H9 (cell line): ENCODE measurements at regions not wholly inside any gene's neighbourhood (a gene's known extent, or its start where the extent isn't known, plus 50 kb on each side); places are given as distances from the start of the nearest gene placed in this dataset.

Experiments used
- DNase-seq: peaks from one replicate; pipeline ENCODE4 v3.0.0-alpha.2; 2017
- H2AFZ ChIP-seq: one replicate; pipeline ENCODE4 v1.6.1; 2013; ENCODE audit warnings: mild to moderate bottlenecking, low read length, control low read depth, moderate library complexity
- H2AK5ac ChIP-seq: 2 replicates; pipeline ENCODE4 v1.6.1; 2013; ENCODE audit warnings: low read length, control low read depth, mixed read lengths; ENCODE audit not compliant: insufficient read length
- H2BK120ac ChIP-seq: one replicate; pipeline ENCODE4 v1.6.1; 2013; ENCODE audit warnings: low read depth, mild to moderate bottlenecking, low read length, control low read depth, inconsistent platforms; ENCODE audit not compliant: poor library complexity, severe bottlenecking
- H2BK12ac ChIP-seq: 2 replicates; pipeline ENCODE4 v1.6.1; 2013; ENCODE audit warnings: low read length, control low read depth, mixed read lengths, low read depth; ENCODE audit not compliant: insufficient read length
- H2BK15ac ChIP-seq: 2 replicates; pipeline ENCODE4 v1.6.1; 2013; ENCODE audit warnings: low read depth, low read length, control low read depth
- H2BK20ac ChIP-seq: one replicate; pipeline ENCODE4 v1.6.1; 2013; ENCODE audit warnings: low read depth, mild to moderate bottlenecking, low read length, control low read depth, inconsistent platforms; ENCODE audit not compliant: poor library complexity, severe bottlenecking
- H2BK5ac ChIP-seq: 2 replicates; pipeline ENCODE4 v1.6.1; 2013; ENCODE audit warnings: low read length, control low read depth, mixed read lengths; ENCODE audit not compliant: insufficient read length
- H3K14ac ChIP-seq: 2 replicates; pipeline ENCODE4 v1.6.1; 2013; ENCODE audit warnings: low read length, control low read depth; ENCODE audit not compliant: insufficient read depth
- H3K18ac ChIP-seq: 2 replicates; pipeline ENCODE4 v1.6.1; 2013; ENCODE audit warnings: low read depth, mild to moderate bottlenecking, mixed read lengths, low read length, control low read depth; ENCODE audit not compliant: insufficient read length
- H3K23ac ChIP-seq: 2 replicates; pipeline ENCODE4 v1.6.1; 2013; ENCODE audit warnings: low read length, control low read depth, mixed read lengths, low read depth; ENCODE audit not compliant: insufficient read length
- H3K23me2 ChIP-seq: 2 replicates; pipeline ENCODE4 v1.6.1; 2013; ENCODE audit warnings: low read depth, mild to moderate bottlenecking, mixed read lengths, low read length, control low read depth; ENCODE audit not compliant: insufficient read length, poor library complexity, severe bottlenecking
- H3K27ac ChIP-seq: 2 replicates; pipeline ENCODE4 v1.5.1; 2013; ENCODE audit warnings: low read length, control low read depth, mixed read lengths, low read depth; ENCODE audit not compliant: insufficient read length
- H3K27me3 ChIP-seq: 2 replicates; pipeline ENCODE4 v1.6.1; 2013; ENCODE audit warnings: low read length, control low read depth, inconsistent platforms; ENCODE audit not compliant: insufficient read depth
- H3K4ac ChIP-seq: 2 replicates; pipeline ENCODE4 v1.6.1; 2013; ENCODE audit warnings: low read depth, mild to moderate bottlenecking, control low read depth, inconsistent platforms, low read length, moderate library complexity
- H3K4me1 ChIP-seq: 2 replicates; pipeline ENCODE4 v1.6.1; 2013; ENCODE audit warnings: low read length, control low read depth, inconsistent platforms; ENCODE audit not compliant: insufficient read depth
- H3K4me2 ChIP-seq: 2 replicates; pipeline ENCODE4 v1.6.1; 2013; ENCODE audit warnings: low read length, control low read depth, mixed read lengths; ENCODE audit not compliant: insufficient read length, insufficient read depth
- H3K56ac ChIP-seq: 2 replicates; pipeline ENCODE4 v1.6.1; 2013; ENCODE audit warnings: low read depth, mild to moderate bottlenecking, mixed read lengths, low read length, control low read depth; ENCODE audit not compliant: insufficient read length
- H3K79me1 ChIP-seq: 2 replicates; pipeline ENCODE4 v1.6.1; 2013; ENCODE audit warnings: low read depth, mild to moderate bottlenecking, moderate library complexity, low read length, control low read depth, inconsistent platforms; ENCODE audit not compliant: insufficient read depth, poor library complexity, severe bottlenecking
- H3K79me2 ChIP-seq: 2 replicates; pipeline ENCODE4 v1.6.1; 2013; ENCODE audit warnings: low read length, control low read depth, inconsistent platforms; ENCODE audit not compliant: insufficient read depth
- H3K9ac ChIP-seq: 2 replicates; pipeline ENCODE4 v1.6.1; 2013; ENCODE audit warnings: low read length, control low read depth, mixed read lengths; ENCODE audit not compliant: insufficient read length; ENCODE audit errors: extremely low read depth
- H3K9me3 ChIP-seq: one replicate; pipeline ENCODE4 v1.6.1; 2013; ENCODE audit warnings: low read depth, low read length, inconsistent platforms; ENCODE audit not compliant: control insufficient read depth
- H3T11ph ChIP-seq: one replicate; pipeline ENCODE4 v1.6.1; 2013; ENCODE audit warnings: mild to moderate bottlenecking, low read length, control low read depth, inconsistent platforms
- H4K20me1 ChIP-seq: one replicate; pipeline ENCODE4 v1.6.1; 2013; ENCODE audit not compliant: control insufficient read depth, insufficient read length, insufficient read depth
- H4K5ac ChIP-seq: 2 replicates; pipeline ENCODE4 v1.6.1; 2013; ENCODE audit warnings: low read depth, mild to moderate bottlenecking, mixed read lengths, low read length, control low read depth; ENCODE audit not compliant: insufficient read length
- H4K8ac ChIP-seq: replicated peaks from 2 replicates; pipeline ENCODE4 v1.6.1; 2013; ENCODE audit warnings: low read length, control low read depth, mixed read lengths, low read depth; ENCODE audit not compliant: insufficient read length
- H4K91ac ChIP-seq: 2 replicates; pipeline ENCODE4 v1.6.1; 2013; ENCODE audit warnings: low read depth, mild to moderate bottlenecking, moderate library complexity, mixed read lengths, low read length, control low read depth; ENCODE audit not compliant: insufficient read length
- H3K27ac Mint-ChIP-seq, 3 experiments: 2 replicates in 2 of 3; 3 replicates in 1 of 3; pipeline ENCODE4 v1.8.0; 2020 to 2021; ENCODE audit warnings: mixed read lengths in 3 of 3, mild to moderate bottlenecking in 1 of 3, moderate library complexity in 1 of 3
- H3K27me3 Mint-ChIP-seq: 2 replicates; pipeline ENCODE4 v1.8.0; 2021; ENCODE audit warnings: low read depth, mild to moderate bottlenecking, moderate library complexity, mixed read lengths
- H3K36me3 Mint-ChIP-seq, 3 experiments: 2 replicates in 2 of 3; 3 replicates in 1 of 3; pipeline ENCODE4 v1.8.0; 2020 to 2021; ENCODE audit warnings: low read depth in 3 of 3, mixed read lengths in 3 of 3; ENCODE audit not compliant: insufficient read depth in 1 of 3
- H3K4me1 Mint-ChIP-seq, 2 experiments: 2 replicates each; pipeline ENCODE4 v1.8.0; 2020; ENCODE audit warnings: mixed read lengths in 2 of 2
- H3K4me3 Mint-ChIP-seq, 2 experiments: 2 replicates in 1 of 2; 3 replicates in 1 of 2; pipeline ENCODE4 v1.8.0; 2020 to 2021; ENCODE audit warnings: mild to moderate bottlenecking in 2 of 2, mixed read lengths in 2 of 2, moderate library complexity in 1 of 2
- H3K9me3 Mint-ChIP-seq, 2 experiments: 2 replicates in 1 of 2; 3 replicates in 1 of 2; pipeline ENCODE4 v1.8.0; 2020; ENCODE audit warnings: mild to moderate bottlenecking in 2 of 2, mixed read lengths in 2 of 2, moderate library complexity in 1 of 2
- WGBS: extraction: QIAGEN DNeasy Blood & Tissue Kit; methylation state at CpG from one replicate; pipeline ENCODE4 v1.1.7; 2013; ENCODE audit warnings: missing lambda C conversion rate, low lambda C conversion rate, mixed read lengths; ENCODE audit not compliant: insufficient read length; ENCODE audit errors: extremely low coverage; 5-methylcytosine and 5-hydroxymethylcytosine counted together
- TF ChIP-seq, protein P1 (sequence below): fragments of 200-600 bp; sonication (generic); conservative IDR thresholded peaks from 3 replicates; pipeline ENCODE4 v1.8.0; 2021; ENCODE audit warnings: antibody characterized with exemption, mild to moderate bottlenecking

- TF ChIP-seq, protein P1, sequence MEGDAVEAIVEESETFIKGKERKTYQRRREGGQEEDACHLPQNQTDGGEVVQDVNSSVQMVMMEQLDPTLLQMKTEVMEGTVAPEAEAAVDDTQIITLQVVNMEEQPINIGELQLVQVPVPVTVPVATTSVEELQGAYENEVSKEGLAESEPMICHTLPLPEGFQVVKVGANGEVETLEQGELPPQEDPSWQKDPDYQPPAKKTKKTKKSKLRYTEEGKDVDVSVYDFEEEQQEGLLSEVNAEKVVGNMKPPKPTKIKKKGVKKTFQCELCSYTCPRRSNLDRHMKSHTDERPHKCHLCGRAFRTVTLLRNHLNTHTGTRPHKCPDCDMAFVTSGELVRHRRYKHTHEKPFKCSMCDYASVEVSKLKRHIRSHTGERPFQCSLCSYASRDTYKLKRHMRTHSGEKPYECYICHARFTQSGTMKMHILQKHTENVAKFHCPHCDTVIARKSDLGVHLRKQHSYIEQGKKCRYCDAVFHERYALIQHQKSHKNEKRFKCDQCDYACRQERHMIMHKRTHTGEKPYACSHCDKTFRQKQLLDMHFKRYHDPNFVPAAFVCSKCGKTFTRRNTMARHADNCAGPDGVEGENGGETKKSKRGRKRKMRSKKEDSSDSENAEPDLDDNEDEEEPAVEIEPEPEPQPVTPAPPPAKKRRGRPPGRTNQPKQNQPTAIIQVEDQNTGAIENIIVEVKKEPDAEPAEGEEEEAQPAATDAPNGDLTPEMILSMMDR: no peak
- H3K14ac ChIP-seq: no peak overlapping the region
- H3K27me3 Mint-ChIP-seq: no peaks in the 10 kb centered on the region
- no peak overlapping the region for H3K56ac ChIP-seq
- H2AK5ac ChIP-seq: no peak overlapping the region
- H3K4me1 Mint-ChIP-seq: no peaks in the 10 kb centered on the region
- no peaks in the 10 kb centered on the region for H3K27me3 ChIP-seq
- no peaks in the 10 kb centered on the region for H3K79me2 ChIP-seq
- H4K5ac ChIP-seq: no peak overlapping the region
- no peak overlapping the region for H2AFZ ChIP-seq
- no peak overlapping the region for H2BK20ac ChIP-seq
- no peaks in the 10 kb centered on the region for H3K36me3 Mint-ChIP-seq
- no peak overlapping the region for H3K4me2 ChIP-seq
- no peak overlapping the region for H3T11ph ChIP-seq
- no peaks in the 10 kb centered on the region for H3K79me1 ChIP-seq
- H3K18ac ChIP-seq: no peak overlapping the region
- H3K4me3 Mint-ChIP-seq: no peak overlapping the region
- no peak overlapping the region for H3K23ac ChIP-seq
- H3K27ac ChIP-seq: no peak overlapping the region
- no peak overlapping the region for H2BK5ac ChIP-seq
- H3K23me2 ChIP-seq: no peaks in the 10 kb centered on the region
- H2BK15ac ChIP-seq: no peak overlapping the region
- no peak overlapping the region for H2BK12ac ChIP-seq
- no peak overlapping the region for H2BK120ac ChIP-seq
- no peaks in the 10 kb centered on the region for H3K4me1 ChIP-seq
- DNase-seq: no peak
- H4K8ac ChIP-seq: no peak overlapping the region
- WGBS: no CpG with 5 or more reads among the region's 6 CpGs
- no peak overlapping the region for H3K4ac ChIP-seq
- no peak overlapping the region for H3K9ac ChIP-seq
- no peaks in the 10 kb centered on the region for H3K9me3 ChIP-seq
- no peak overlapping the region for H3K27ac Mint-ChIP-seq
- H3K9me3 Mint-ChIP-seq: no peaks in the 10 kb centered on the region
- H4K91ac ChIP-seq: no peak overlapping the region
- no peaks in the 10 kb centered on the region for H4K20me1 ChIP-seq
Observed at GRCh38 chr11:100592619-100593260, 94.3 kb upstream of the ARHGAP42 start.
